B cell (primary cell): ENCODE measurements at regions not wholly inside any gene's neighbourhood (a gene's known extent, or its start where the extent isn't known, plus 50 kb on each side); places are given as distances from the start of the nearest gene placed in this dataset.
A peak's percentile ranks its signal among the peaks of the same experiment; 100 is the strongest.

Source experiments
- ATAC-seq: fragments of 200-7000 bp; cut with Tn5 transposase; one replicate; pipeline ENCODE4 v1.10.0; 2021; ENCODE audit warnings: low read depth, mild to moderate bottlenecking, moderate number of reproducible peaks, moderate library complexity
- CTCF ChIA-PET: fragments of 350-600 bp; sonication (Branson Sonifier 250); formaldehyde crosslinking; loops from one replicate; lab custom pipeline; 2021; ENCODE audit warnings: antibody characterized with exemption, inconsistent platforms; lab: Charles Lee
- POLR2A ChIA-PET: fragments of 350-600 bp; sonication (Branson Sonifier 250); formaldehyde crosslinking; loops from one replicate; lab custom pipeline; 2021; ENCODE audit warnings: antibody characterized with exemption; lab: Charles Lee
- DNase-seq: peaks from one replicate; pipeline ENCODE4 v3.0.0; 2013
- H2AFZ ChIP-seq: 2 replicates; pipeline ENCODE4 v1.6.1; 2012; ENCODE audit warnings: mild to moderate bottlenecking, low read depth, low read length; ENCODE audit not compliant: insufficient read depth, poor library complexity, severe bottlenecking
- H3K27ac ChIP-seq, 2 donors: 1 replicate in 1 of 2; 2 replicates in 1 of 2; pipeline ENCODE4 v1.5.1; 2012 to 2013; ENCODE audit warnings: low read length in 2 of 2, mild to moderate bottlenecking in 2 of 2, moderate library complexity in 1 of 2
- H3K27me3 ChIP-seq, 4 experiments: fragments of 200-600 bp in 1 of 4; sonication (generic) in 1 of 4; replicated peaks in 1 of 4; 1 replicate in 2 of 4; 2 replicates in 2 of 4; pipeline versions ENCODE4 v1.6.1 to v1.7.0; 2013 to 2016; ENCODE audit warnings: low read length in 3 of 4, mild to moderate bottlenecking in 2 of 4, mixed read lengths in 1 of 4, moderate library complexity in 1 of 4; ENCODE audit not compliant: insufficient read depth in 4 of 4, control insufficient read depth in 3 of 4; ENCODE audit errors: control extremely low read depth in 1 of 4
- H3K36me3 ChIP-seq, 2 experiments: replicated peaks in 1 of 2; 1 replicate in 1 of 2; 2 replicates in 1 of 2; pipeline versions ENCODE4 v1.6.1 to v1.7.1; 2013; ENCODE audit warnings: low read length in 1 of 2; ENCODE audit not compliant: insufficient read depth in 2 of 2, control insufficient read depth in 1 of 2; ENCODE audit errors: control extremely low read depth in 1 of 2, extremely low read depth in 1 of 2
- H3K4me1 ChIP-seq, 2 donors: fragments of 200-600 bp in 1 of 2; sonication (generic) in 1 of 2; 1 replicate in 1 of 2; 2 replicates in 1 of 2; pipeline versions ENCODE4 v1.5.1 to v1.6.1; 2013 to 2017; ENCODE audit warnings: low read length in 2 of 2; ENCODE audit not compliant: control insufficient read depth in 2 of 2, insufficient read depth in 2 of 2
- H3K4me2 ChIP-seq: replicated peaks from 2 replicates; pipeline ENCODE3; 2012; ENCODE audit warnings: mild to moderate bottlenecking, low read depth, low read length; ENCODE audit not compliant: poor library complexity, severe bottlenecking
- H3K4me3 ChIP-seq, 5 experiments: fragments of 200-600 bp in 1 of 5; sonication (generic) in 1 of 5; 1 replicate in 3 of 5; 2 replicates in 2 of 5; pipeline versions ENCODE4 v1.5.1 to v1.7.0; 2011 to 2016; ENCODE audit warnings: low read length in 4 of 5, mild to moderate bottlenecking in 4 of 5, low read depth in 2 of 5, control low read depth in 1 of 5, moderate library complexity in 1 of 5; ENCODE audit not compliant: insufficient read depth in 1 of 5; ENCODE audit errors: control extremely low read depth in 1 of 5, extremely low read depth in 1 of 5
- H3K79me2 ChIP-seq: fragments of 200-600 bp; sonication (generic); one replicate; pipeline ENCODE4 v1.6.0; 2016; ENCODE audit warnings: low read length; ENCODE audit not compliant: control insufficient read depth, insufficient read depth
- H3K9ac ChIP-seq: fragments of 200-600 bp; sonication (generic); 2 replicates; pipeline ENCODE4 v1.6.1; 2017; ENCODE audit warnings: mild to moderate bottlenecking, low read length, moderate library complexity
- H3K9me3 ChIP-seq, 3 donors: one replicate each; pipeline versions ENCODE4 v1.6.1 to v1.7.1; 2013; ENCODE audit warnings: low read length in 2 of 3; ENCODE audit not compliant: control insufficient read depth in 2 of 3, insufficient read depth in 1 of 3; ENCODE audit errors: control extremely low read depth in 1 of 3
- H4K20me1 ChIP-seq: 2 replicates; pipeline ENCODE4 v1.6.0; 2012; ENCODE audit warnings: mild to moderate bottlenecking, low read length; ENCODE audit not compliant: insufficient read depth, control insufficient read depth, poor library complexity, severe bottlenecking
- H3K27ac Mint-ChIP-seq: one replicate; pipeline ENCODE4 v1.8.0; 2021; ENCODE audit warnings: mixed read lengths
- H3K27me3 Mint-ChIP-seq: one replicate; pipeline ENCODE4 v1.8.0; 2021; ENCODE audit warnings: mixed read lengths
- H3K4me1 Mint-ChIP-seq: one replicate; pipeline ENCODE4 v1.8.0; 2021; ENCODE audit warnings: mixed read lengths
- H3K4me3 Mint-ChIP-seq: one replicate; pipeline ENCODE4 v1.8.0; 2021; ENCODE audit warnings: mixed read lengths
- H3K9me3 Mint-ChIP-seq: one replicate; pipeline ENCODE4 v1.8.0; 2022; ENCODE audit warnings: mixed read lengths; ENCODE audit not compliant: insufficient read depth
- CTCF ChIP-seq: fragments of 200-600 bp; IDR thresholded peaks from one replicate; pipeline ENCODE4 v1.8.0; 2022; ENCODE audit warnings: antibody characterized with exemption, mild to moderate bottlenecking
- EZH2 ChIP-seq: IDR thresholded peaks from 2 replicates; pipeline ENCODE4 v1.6.1; 2012; ENCODE audit warnings: borderline replicate concordance, low read depth, mild to moderate bottlenecking, moderate library complexity, low read length; ENCODE audit not compliant: insufficient read depth, poor library complexity, severe bottlenecking
- WGBS: methylation state at CpG from one replicate; pipeline ENCODE4 v1.1.5; 2013; ENCODE audit warnings: missing lambda C conversion rate; ENCODE audit not compliant: insufficient coverage; 5-methylcytosine and 5-hydroxymethylcytosine counted together
- intact Hi-C: fragments of 100-400 bp; cut with micrococcal nuclease; formaldehyde crosslinking; loops from one replicate; pipeline ENCODE4 v1.10.0; 2022

GRCh38 chr10:124227988-124228387, 134.6 kb upstream of the CHST15 start:
- H3K27ac Mint-ChIP-seq = peak overlapping the region; percentile 80
- intact Hi-C loops = loop anchor here (1.0 kb wide), 1 partner anchor 104 kb away; no protein-coding TSS in a partner anchor
- Histone ChIP-seq H3K79me2 (no peaks in the 10 kb centered on the region), H3K4me2 (no peak overlapping the region), H3K4me1 (peaks cover under 1 to 3% of the 10 kb centered on the region in 2 donors), H2AFZ (no peak overlapping the region), H3K27me3 (no peaks in the 10 kb centered on the region), H4K20me1 (no peaks in the 10 kb centered on the region), H3K27ac (no peak overlapping the region), H3K9ac (no peak overlapping the region), H3K36me3 (no peaks in the 10 kb centered on the region), H3K9me3 (no peaks in the 10 kb centered on the region), H3K4me3 (no peak overlapping the region)
- DNase-seq (no peak), ATAC-seq (no peak)
- no peak overlapping the region for H3K4me3 Mint-ChIP-seq
- TF ChIP-seq EZH2 = no peak
- TF ChIP-seq CTCF = no peak
- CTCF ChIA-PET = no interaction called here
- POLR2A ChIA-PET = interaction anchor here (0.9 kb wide), 1 partner anchor 136 kb away, joined by 4 read pairs; no protein-coding TSS in a partner anchor
- no peaks in the 10 kb centered on the region for H3K27me3 Mint-ChIP-seq
- H3K4me1 Mint-ChIP-seq = peaks cover 9% of the 10 kb centered on the region
- H3K9me3 Mint-ChIP-seq = peaks cover 3% of the 10 kb centered on the region
- WGBS = 89% methylated on average over 2 of the region's 2 CpGs

- H3K79me2 ChIP-seq = no peaks in the 10 kb centered on the region
- no peak overlapping the region for H3K27ac ChIP-seq
- H3K36me3 ChIP-seq = no peaks in the 10 kb centered on the region
- intact Hi-C loops = loop anchor here (1.0 kb wide), 1 partner anchor 103 kb away; no protein-coding TSS in a partner anchor
- 78% methylated on average over 13 of the region's 13 CpGs for WGBS
- H3K9ac ChIP-seq = no peak overlapping the region
- no peaks in the 10 kb centered on the region for H3K27me3 ChIP-seq
- H3K4me1 Mint-ChIP-seq = peaks cover 15% of the 10 kb centered on the region
- H3K27me3 Mint-ChIP-seq = no peaks in the 10 kb centered on the region
- H3K9me3 ChIP-seq = no peaks in the 10 kb centered on the region
- TF ChIP-seq EZH2 = no peak
- no peak for TF ChIP-seq CTCF
- no peaks in the 10 kb centered on the region for H4K20me1 ChIP-seq
- POLR2A ChIA-PET = no interaction called here
- H3K9me3 Mint-ChIP-seq = peaks cover 3% of the 10 kb centered on the region
- CTCF ChIA-PET = no interaction called here
- no peak overlapping the region for H3K4me2 ChIP-seq
- peaks cover 7 to 10% of the 10 kb centered on the region in 2 donors for H3K4me1 ChIP-seq
- peak overlapping the region; percentile 35 for H3K4me3 Mint-ChIP-seq
- peak overlapping the region; percentile 81 for H3K27ac Mint-ChIP-seq
- no peak overlapping the region for H3K4me3 ChIP-seq
- H2AFZ ChIP-seq = no peak overlapping the region
- peak; percentile 24 for DNase-seq
- no peak for ATAC-seq
These were observed 133.9 kb upstream of the CHST15 start for GRCh38 chr10:124227055-124227975.
